ENCODE measurements at regions not wholly inside any gene's neighbourhood (a gene's known extent, or its start where the extent isn't known, plus 50 kb on each side); places are given as distances from the start of the nearest gene placed in this dataset.

GRCh38 chr15:79673416-79674123 is 223.2 kb downstream of the MTHFS start:
- no peaks in the 10 kb centered on the region for H3K27me3 ChIP-seq
- DNase-seq (ENCODE audit: extremely low spot score in 2 of 2), result no peak
- no peak overlapping the region for H3K4me3 ChIP-seq
- intact Hi-C loops (cut with DNase I), result no loop called here
- TF ChIP-seq POLR2A (IDR thresholded peaks at IDR 0.05), result no peak
- TF ChIP-seq, protein P1, sequence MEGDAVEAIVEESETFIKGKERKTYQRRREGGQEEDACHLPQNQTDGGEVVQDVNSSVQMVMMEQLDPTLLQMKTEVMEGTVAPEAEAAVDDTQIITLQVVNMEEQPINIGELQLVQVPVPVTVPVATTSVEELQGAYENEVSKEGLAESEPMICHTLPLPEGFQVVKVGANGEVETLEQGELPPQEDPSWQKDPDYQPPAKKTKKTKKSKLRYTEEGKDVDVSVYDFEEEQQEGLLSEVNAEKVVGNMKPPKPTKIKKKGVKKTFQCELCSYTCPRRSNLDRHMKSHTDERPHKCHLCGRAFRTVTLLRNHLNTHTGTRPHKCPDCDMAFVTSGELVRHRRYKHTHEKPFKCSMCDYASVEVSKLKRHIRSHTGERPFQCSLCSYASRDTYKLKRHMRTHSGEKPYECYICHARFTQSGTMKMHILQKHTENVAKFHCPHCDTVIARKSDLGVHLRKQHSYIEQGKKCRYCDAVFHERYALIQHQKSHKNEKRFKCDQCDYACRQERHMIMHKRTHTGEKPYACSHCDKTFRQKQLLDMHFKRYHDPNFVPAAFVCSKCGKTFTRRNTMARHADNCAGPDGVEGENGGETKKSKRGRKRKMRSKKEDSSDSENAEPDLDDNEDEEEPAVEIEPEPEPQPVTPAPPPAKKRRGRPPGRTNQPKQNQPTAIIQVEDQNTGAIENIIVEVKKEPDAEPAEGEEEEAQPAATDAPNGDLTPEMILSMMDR (IDR thresholded peaks at IDR 0.05), result no peak
- TF ChIP-seq POLR2AphosphoS5 (IDR thresholded peaks at IDR 0.05; ENCODE audit: insufficient read depth in 1 of 2, low read depth in 1 of 2), result no peak
- H3K36me3 ChIP-seq, result no peaks in the 10 kb centered on the region
- H3K4me1 ChIP-seq, result no peaks in the 10 kb centered on the region
- no peaks in the 10 kb centered on the region for H3K9me3 ChIP-seq
- no peak overlapping the region for H3K27ac ChIP-seq

- no peak overlapping the region for H3K4me3 ChIP-seq
- no peaks in the 10 kb centered on the region for H3K9me3 ChIP-seq
- H3K27ac ChIP-seq, result no peak overlapping the region
- DNase-seq (ENCODE audit: extremely low spot score in 2 of 2), result no peak
- H3K36me3 ChIP-seq, result no peaks in the 10 kb centered on the region
- no peak for TF ChIP-seq POLR2A (IDR thresholded peaks at IDR 0.05)
- TF ChIP-seq POLR2AphosphoS5 (IDR thresholded peaks at IDR 0.05; ENCODE audit: insufficient read depth in 1 of 2, low read depth in 1 of 2), result no peak
- TF ChIP-seq, protein P1 (IDR thresholded peaks at IDR 0.05), result no peak
- intact Hi-C loops (cut with DNase I), result no loop called here
- H3K27me3 ChIP-seq, result no peaks in the 10 kb centered on the region
- no peaks in the 10 kb centered on the region for H3K4me1 ChIP-seq
Measured at GRCh38 chr15:79674124-79674465, 222.7 kb downstream of the MTHFS start.

DNA sequence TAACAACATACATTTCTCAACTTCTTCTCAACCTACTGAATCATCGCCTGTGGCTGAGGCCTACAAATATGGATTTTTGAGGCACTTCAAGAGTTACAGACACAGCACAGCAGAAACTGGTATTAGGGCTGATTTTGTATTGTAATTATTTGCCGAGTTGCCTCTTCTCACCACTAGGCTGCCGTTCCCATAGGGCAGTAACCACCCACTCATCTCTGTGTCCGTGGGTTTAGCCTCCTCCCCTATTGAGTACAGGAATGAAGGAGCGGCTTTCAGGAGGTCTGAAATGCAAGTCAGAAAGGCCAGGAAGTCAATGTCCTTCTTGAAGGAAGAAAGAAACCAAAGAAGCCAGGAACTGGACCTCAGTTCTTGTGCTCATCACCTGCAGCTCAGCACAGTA is 220.8 kb downstream of the MTHFS start:
- Histone ChIP-seq H3K4me3 (no peak overlapping the region), H3K27me3 (no peaks in the 10 kb centered on the region), H3K9me3 (no peaks in the 10 kb centered on the region), H3K36me3 (no peaks in the 10 kb centered on the region), H3K27ac (no peak overlapping the region), H3K4me1 (no peaks in the 10 kb centered on the region)
- intact Hi-C loops (cut with DNase I), result no loop called here
- TF ChIP-seq, protein P1 (IDR thresholded peaks at IDR 0.05), result no peak
- TF ChIP-seq POLR2AphosphoS5 (IDR thresholded peaks at IDR 0.05; ENCODE audit: insufficient read depth in 1 of 2, low read depth in 1 of 2), result no peak
- TF ChIP-seq POLR2A (IDR thresholded peaks at IDR 0.05), result no peak
- DNase-seq (ENCODE audit: extremely low spot score in 2 of 2), result no peak

GRCh38 chr15:79676621-79677020 is 220.2 kb downstream of the MTHFS start:
- Histone ChIP-seq H3K27me3 (no peaks in the 10 kb centered on the region), H3K4me3 (no peak overlapping the region), H3K27ac (no peak overlapping the region), H3K36me3 (no peaks in the 10 kb centered on the region), H3K4me1 (no peaks in the 10 kb centered on the region), H3K9me3 (no peaks in the 10 kb centered on the region)
- TF ChIP-seq, protein P1 (IDR thresholded peaks at IDR 0.05), result no peak
- no peak for TF ChIP-seq POLR2A (IDR thresholded peaks at IDR 0.05)
- no peak for TF ChIP-seq POLR2AphosphoS5 (IDR thresholded peaks at IDR 0.05; ENCODE audit: insufficient read depth in 1 of 2, low read depth in 1 of 2)
- intact Hi-C loops (cut with DNase I), result no loop called here
- DNase-seq (ENCODE audit: extremely low spot score in 2 of 2), result no peak

GRCh38 chr15:79677241-79677640 is 219.6 kb downstream of the MTHFS start:
- intact Hi-C loops (cut with DNase I), result no loop called here
- no peaks in the 10 kb centered on the region for H3K9me3 ChIP-seq
- no peak for DNase-seq (ENCODE audit: extremely low spot score in 2 of 2)
- TF ChIP-seq POLR2A (IDR thresholded peaks at IDR 0.05), result no peak
- TF ChIP-seq, protein P1 (IDR thresholded peaks at IDR 0.05), result no peak
- no peak for TF ChIP-seq POLR2AphosphoS5 (IDR thresholded peaks at IDR 0.05; ENCODE audit: insufficient read depth in 1 of 2, low read depth in 1 of 2)
- H3K4me1 ChIP-seq, result no peaks in the 10 kb centered on the region
- H3K36me3 ChIP-seq, result no peaks in the 10 kb centered on the region
- H3K27ac ChIP-seq, result no peak overlapping the region
- no peaks in the 10 kb centered on the region for H3K27me3 ChIP-seq
- H3K4me3 ChIP-seq, result no peak overlapping the region
